PC-9 (cell line): ENCODE measurements at regions not wholly inside any gene's neighbourhood (a gene's known extent, or its start where the extent isn't known, plus 50 kb on each side); places are given as distances from the start of the nearest gene placed in this dataset.

ENCODE experiments used
- EZH2 ChIP-seq: fragments of 200-600 bp; sonication (generic); IDR thresholded peaks from 2 replicates; pipeline ENCODE4 v1.8.0; 2017; ENCODE audit warnings: antibody characterized with exemption, low read depth
- TF ChIP-seq, protein P1 (sequence below): fragments of 200-600 bp; sonication (generic); conservative IDR thresholded peaks from 2 replicates; pipeline ENCODE4 v1.6.1; 2017; ENCODE audit warnings: mixed run types, antibody characterized with exemption, mild to moderate bottlenecking, moderate library complexity

DNA sequence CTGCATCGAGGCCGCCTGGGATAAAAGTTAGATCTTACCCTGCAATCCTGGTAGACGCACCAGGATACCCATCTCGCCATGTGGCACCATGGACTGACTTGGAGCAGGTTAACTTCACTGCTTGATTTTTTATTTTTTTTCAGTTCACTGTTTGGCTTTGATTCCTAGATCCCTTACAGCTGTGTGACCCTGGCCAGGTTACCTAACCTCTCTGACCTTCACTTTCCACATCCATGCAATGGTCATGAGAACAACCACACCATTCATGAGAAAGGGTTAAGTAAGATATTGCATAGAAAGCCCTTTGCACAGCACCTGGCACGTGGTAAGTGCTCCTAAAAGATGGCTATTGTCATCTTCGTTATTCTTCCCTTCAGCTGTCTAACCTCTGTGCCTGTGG lies 230.5 kb downstream of the SOX9 start:
- TF ChIP-seq, protein P1, sequence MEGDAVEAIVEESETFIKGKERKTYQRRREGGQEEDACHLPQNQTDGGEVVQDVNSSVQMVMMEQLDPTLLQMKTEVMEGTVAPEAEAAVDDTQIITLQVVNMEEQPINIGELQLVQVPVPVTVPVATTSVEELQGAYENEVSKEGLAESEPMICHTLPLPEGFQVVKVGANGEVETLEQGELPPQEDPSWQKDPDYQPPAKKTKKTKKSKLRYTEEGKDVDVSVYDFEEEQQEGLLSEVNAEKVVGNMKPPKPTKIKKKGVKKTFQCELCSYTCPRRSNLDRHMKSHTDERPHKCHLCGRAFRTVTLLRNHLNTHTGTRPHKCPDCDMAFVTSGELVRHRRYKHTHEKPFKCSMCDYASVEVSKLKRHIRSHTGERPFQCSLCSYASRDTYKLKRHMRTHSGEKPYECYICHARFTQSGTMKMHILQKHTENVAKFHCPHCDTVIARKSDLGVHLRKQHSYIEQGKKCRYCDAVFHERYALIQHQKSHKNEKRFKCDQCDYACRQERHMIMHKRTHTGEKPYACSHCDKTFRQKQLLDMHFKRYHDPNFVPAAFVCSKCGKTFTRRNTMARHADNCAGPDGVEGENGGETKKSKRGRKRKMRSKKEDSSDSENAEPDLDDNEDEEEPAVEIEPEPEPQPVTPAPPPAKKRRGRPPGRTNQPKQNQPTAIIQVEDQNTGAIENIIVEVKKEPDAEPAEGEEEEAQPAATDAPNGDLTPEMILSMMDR: no peak
- TF ChIP-seq EZH2: no peak
